GM12891 (cell line): ENCODE measurements at regions not wholly inside any gene's neighbourhood (a gene's known extent, or its start where the extent isn't known, plus 50 kb on each side); places are given as distances from the start of the nearest gene placed in this dataset.

Experiments
- PAX5 ChIP-seq: IDR thresholded peaks from 2 replicates; pipeline ENCODE4 v1.6.1; 2011; ENCODE audit warnings: low read length, moderate library complexity, mild to moderate bottlenecking; ENCODE audit not compliant: insufficient read depth, severe bottlenecking
- POLR2A ChIP-seq: IDR thresholded peaks from 2 replicates; pipeline ENCODE4 v1.6.1; 2011; ENCODE audit warnings: low read depth, low read length, control low read depth
- POLR2AphosphoS5 ChIP-seq: IDR thresholded peaks from 2 replicates; pipeline ENCODE4 v1.6.1; 2011; ENCODE audit warnings: low read depth, low read length, control low read depth
- POU2F2 ChIP-seq: IDR thresholded peaks from 2 replicates; pipeline ENCODE4 v1.6.1; 2011; ENCODE audit warnings: low read depth, mild to moderate bottlenecking, control low read depth, low read length, moderate library complexity
- SPI1 ChIP-seq: IDR thresholded peaks from 2 replicates; pipeline ENCODE4 v1.6.1; 2011; ENCODE audit warnings: low read depth, low read length, control low read depth
- TAF1 ChIP-seq: IDR thresholded peaks from 2 replicates; pipeline ENCODE4 v1.6.1; 2011; ENCODE audit warnings: low read depth, low read length, control low read depth

- TF ChIP-seq POLR2A: no peak
- no peak for TF ChIP-seq POLR2AphosphoS5
- TF ChIP-seq TAF1: no peak
- no peak for TF ChIP-seq SPI1
- no peak for TF ChIP-seq POU2F2
- no peak for TF ChIP-seq PAX5
Measured at GRCh38 chr4:101689220-101689619, 101.3 kb upstream of the BANK1 start.
